GM19468 (cell line): ENCODE measurements at regions not wholly inside any gene's neighbourhood (a gene's known extent, or its start where the extent isn't known, plus 50 kb on each side); places are given as distances from the start of the nearest gene placed in this dataset.

Experiments
- ATAC-seq: cut with Tn5 transposase; IDR thresholded peaks from one replicate; pipeline ENCODE4 v1.9.1; 2021; ENCODE audit warnings: mild to moderate bottlenecking, moderate library complexity, moderate number of reproducible peaks; ENCODE audit not compliant: unreplicated experiment; ENCODE audit errors: extremely low read depth

DNA sequence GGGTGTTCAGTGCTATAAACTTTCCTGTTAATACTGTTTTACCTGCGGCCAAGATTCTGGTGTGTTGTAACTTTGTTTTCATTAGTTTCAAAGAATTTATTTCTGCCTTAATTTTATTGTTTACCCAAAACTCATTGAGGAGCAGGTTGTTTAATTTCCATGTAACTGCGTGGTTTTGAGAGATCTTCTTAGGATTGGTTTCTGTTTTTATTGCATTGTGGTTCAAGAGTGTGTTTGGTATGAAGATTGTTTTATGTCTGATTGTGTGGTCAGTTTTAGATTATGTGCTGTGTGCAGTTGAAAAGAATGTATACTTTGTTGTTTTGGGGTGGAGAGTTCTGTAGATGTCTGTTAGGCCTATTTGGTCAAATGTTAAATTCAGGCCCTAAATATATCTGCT is 133.5 kb upstream of the GALNT15 start:
- ATAC-seq: no peak

- ATAC-seq: peak; percentile 65
These were observed 125.8 kb upstream of the GALNT15 start for GRCh38 chr3:16048435-16049318.

- ATAC-seq: no peak
These were observed 123.6 kb upstream of the GALNT15 start for GRCh38 chr3:16050641-16051467.

DNA sequence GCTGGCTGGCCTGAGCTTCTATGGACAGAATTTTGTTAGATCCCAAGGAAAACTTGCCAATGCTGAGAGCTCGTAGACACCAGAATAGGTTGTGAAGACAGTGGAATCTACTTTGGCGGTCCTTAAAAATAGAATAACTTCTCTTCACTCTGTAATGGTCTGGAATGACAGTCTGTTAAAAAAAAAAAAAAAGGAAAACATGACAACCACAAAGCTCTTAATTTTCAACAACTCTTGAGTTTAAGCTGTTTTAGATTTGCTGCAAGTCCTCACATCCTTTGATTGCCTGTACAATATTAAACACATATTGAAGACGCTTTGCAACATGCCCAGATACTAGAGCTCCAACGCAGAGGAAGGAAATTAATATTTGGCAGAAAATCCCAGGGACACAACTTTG is 122.8 kb upstream of the GALNT15 start:
- no peak for ATAC-seq

DNA sequence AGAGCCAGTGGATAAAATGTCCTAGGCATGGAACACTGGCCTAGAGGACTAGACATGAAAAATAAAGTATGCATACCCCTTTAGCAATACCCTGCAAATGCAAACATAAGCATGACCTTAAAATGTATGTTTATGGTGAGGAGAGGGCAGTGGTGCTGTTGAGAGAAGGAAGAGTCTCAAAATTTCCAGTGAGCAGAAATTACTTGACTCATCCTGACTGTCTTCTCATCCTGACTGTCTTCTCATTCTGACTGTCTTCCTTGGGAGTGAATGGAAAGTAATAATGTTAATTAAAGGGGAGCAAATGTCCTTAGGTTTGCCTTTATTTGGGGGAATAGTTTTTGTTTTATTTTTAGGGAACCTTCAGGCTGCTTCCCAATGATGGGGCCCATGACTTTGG is 121.5 kb upstream of the GALNT15 start:
- ATAC-seq: no peak

- ATAC-seq: no peak
These were observed 120.7 kb upstream of the GALNT15 start for GRCh38 chr3:16053794-16054193.

DNA sequence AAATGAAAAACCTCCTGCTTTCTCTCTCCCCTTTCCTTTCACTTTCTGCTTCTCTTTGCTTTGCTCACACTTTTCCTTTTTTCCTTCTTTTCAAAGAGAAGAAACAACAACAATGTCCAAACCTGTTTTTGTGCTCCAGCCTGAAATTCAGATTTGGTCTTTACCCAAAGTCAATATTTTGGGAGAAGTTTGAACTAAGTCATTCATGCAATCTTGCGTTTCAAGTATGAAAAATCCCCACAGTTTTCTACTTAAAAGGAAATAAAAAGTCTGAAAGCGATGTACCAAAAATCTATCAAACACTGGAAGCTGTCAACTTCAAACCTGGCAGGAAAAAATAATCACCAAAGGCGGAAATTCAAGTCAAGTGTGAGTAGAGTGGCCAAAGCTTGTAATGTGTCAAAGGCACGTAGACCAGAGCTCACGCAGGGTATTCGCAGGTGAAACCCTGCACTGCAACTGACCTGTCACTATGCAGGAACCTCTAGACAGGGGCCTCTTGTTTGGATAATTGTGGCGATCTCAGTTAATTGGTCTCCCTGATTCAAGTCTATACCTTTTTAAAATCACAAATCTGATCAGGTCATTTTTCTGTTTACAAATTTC is 118.8 kb upstream of the GALNT15 start:
- ATAC-seq: no peak

- no peak for ATAC-seq
These were observed 118.3 kb upstream of the GALNT15 start for GRCh38 chr3:16056217-16056616.

GRCh38 chr3:16058521-16058920 is 116.0 kb upstream of the GALNT15 start:
- no peak for ATAC-seq

DNA sequence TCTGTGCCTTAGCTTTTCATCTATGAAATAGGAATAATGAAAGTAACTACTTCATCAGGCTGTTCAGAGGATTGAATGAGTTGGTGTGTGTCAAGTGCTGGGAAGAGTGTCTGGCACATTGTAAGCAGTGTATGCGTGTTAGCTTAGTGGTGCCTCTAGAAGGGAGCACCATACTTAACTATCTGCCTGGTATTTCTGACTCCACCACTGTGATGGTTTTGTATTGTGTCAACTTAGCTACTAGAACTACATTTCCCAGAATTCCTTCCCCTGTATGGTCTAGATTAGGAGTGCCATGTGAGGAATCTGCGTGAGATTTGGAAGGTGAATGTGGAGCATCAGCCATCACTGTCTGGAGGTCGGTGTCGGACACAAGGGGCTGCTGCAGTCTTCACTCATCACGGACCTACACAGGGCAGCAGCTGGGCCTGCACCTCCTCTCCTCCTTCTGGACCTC is 115.4 kb upstream of the GALNT15 start:
- no peak for ATAC-seq

GRCh38 chr3:16059711-16060357 is 114.6 kb upstream of the GALNT15 start:
- ATAC-seq: no peak

GRCh38 chr3:16060358-16060852 is 114.1 kb upstream of the GALNT15 start:
- no peak for ATAC-seq

GRCh38 chr3:16060945-16061344 is 113.5 kb upstream of the GALNT15 start:
- ATAC-seq: no peak

- no peak for ATAC-seq
These were observed 113.0 kb upstream of the GALNT15 start for GRCh38 chr3:16061491-16061890.

DNA sequence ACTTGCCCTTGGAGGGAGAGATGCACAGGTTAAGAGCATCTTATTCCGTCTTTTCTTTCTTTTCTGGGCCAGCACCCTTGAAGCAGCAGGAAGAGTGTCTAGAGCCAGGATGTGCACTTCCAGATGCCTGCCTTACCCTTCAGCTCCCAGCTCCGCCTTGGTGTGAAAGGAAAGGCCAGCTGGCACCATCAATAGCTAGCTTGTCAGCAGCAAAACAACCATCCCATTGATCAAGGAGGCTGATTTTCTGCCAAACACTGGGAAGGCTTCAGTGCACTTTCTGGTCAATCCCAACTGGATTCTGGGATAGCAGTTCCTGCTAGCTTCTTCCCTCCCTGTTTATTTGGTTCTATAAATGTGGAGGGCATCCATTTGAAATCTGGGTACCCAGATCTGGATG is 110.9 kb upstream of the GALNT15 start:
- ATAC-seq: no peak

DNA sequence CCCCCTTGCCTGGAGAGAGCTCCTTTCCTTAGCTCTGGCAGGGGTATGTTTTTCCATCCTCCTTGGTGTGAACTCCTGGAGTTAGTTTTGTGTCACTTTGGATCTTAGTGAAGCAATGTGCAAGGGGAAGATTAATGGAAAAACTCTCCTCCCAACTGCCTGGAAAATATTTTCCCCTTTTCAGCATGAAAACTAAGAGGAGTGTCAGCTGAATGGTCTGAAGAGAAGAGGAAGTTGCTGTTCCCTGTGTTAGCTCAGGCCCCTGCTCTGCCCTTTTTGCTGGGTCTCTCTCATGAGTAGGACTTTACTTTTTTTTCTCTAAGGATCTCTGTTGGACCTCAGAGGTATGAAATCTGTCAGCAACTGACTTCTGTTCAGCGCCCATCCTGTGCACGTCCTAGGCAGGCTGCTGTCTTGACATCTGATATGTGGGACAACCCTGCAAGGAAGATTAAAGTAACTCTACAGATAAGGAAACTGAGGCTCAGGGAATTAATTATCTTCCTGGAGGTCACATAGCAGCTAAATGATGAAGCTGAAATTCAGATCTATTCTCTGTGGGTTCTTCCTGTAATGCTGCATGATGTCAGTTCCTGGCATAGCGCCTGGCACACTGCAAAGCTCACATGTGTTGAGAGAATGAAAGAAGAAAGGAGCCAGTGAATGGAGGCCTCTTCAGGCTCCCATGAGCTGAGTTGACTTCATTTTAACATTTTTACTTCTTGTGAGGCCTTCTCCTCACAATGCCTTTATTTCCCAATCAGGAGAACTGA is 109.7 kb upstream of the GALNT15 start:
- ATAC-seq: no peak

DNA sequence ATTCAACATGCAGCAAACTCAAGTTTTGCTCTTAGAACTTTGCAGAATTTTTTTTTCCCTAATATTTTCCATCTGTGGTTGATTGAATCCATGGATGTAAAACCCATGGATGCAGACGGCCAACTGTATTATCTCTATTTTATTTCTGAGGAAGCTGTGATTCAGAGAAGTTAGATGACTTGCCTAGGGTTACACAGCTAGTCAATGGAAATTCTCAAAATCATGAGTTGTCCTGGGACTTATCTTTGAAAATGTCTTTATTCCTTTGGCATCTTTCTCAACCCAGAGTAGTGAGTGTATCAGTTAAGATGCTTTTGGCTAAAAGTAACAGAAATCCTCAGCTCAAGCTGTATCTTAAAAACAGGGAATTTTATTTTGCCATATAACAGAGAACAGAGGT is 107.9 kb upstream of the GALNT15 start:
- ATAC-seq: no peak

DNA sequence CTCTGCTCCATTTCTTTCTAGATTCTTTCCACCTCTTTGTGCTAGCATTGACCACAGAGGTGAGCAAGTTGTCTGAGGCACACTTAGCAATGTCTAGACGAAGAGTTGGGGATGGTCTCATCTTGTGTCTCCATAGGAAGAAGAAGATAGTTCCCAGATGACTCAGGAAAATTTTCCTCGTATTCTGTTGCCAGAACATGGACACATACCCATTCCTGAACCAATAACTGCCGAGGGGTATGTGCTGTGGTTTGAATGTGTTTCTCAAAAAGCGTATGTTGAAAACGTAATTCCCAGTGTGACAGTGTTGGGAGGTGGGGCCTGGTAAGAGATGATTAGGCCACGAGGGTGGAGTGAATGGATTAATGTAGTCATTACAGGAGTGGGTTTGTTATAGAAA is 107.5 kb upstream of the GALNT15 start:
- ATAC-seq: no peak

DNA sequence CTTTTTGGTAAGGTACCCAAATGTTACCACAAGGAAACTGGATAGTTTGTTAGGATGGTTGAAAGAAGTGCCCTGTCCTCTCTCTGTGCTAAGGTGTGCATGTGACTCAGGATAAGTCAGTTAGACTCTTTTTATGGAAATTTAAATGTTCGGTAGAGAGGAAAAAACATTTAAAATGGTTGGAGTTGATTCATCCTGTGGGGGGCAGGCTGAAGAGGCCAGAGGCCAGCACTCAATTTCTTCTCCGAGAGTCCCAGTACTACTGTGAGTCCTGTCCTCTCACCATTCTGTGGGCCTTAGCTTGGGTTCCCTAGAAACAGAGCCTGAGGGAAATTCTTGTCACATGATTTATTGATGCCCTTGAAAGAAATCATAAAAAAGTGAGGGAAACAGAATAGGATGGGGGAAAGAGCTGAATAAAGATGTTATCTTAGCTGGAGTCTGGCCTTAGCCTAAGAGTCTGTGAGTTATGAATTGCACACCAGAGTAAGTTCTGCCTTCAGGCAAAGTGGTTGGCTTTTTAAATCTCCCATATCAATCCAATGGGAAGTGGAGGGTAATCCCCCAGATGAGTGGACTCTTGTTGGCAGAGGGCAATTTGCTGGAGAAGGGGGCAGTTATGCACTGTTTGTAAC is 106.5 kb upstream of the GALNT15 start:
- ATAC-seq: no peak
